ENCODE measurements at regions not wholly inside any gene's neighbourhood (a gene's known extent, or its start where the extent isn't known, plus 50 kb on each side); places are given as distances from the start of the nearest gene placed in this dataset.

DNA sequence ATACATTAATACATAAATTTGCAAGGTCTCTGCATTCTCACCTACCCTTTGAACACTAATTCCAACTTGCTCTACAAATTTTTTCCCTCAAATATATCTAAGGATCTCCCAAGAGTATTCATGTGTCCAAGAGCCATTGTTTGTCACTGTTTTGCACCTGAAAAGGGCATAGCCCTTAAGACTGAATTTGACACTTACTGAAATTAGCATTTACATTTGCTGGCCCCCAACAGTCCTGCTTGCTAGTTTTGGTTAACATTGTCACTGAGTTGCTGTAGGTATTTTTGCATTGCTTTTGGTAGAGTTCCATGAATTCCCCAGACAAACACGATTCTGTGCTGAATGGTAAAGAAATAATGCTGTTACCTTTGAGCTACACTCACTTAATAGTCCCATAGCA is 57.3 kb downstream of the KCNA4 start:
- no peak for DNase-seq (ENCODE audit: low read depth in 2 of 2)

DNA sequence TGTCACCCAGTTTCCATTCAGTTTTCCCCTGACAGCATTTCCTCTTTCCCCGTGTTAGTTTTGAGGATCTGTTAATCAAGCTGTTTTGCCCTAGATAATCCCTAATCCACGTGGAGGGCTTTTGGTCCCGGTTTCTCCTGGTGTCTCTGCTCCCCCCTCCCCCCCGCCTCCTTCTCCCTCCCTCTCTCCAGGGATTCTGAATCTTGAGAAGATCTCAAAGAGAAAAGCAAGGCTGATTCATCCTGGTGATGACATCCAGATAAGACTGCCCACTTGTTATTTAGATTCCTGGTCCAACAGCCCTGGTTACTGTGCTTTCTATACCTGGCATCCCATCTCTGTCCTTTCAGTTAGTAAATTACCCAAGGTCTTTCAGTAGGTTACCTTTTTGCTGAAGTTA is 59.4 kb downstream of the KCNA4 start:
- no peak for DNase-seq (ENCODE audit: low read depth in 2 of 2)

DNA sequence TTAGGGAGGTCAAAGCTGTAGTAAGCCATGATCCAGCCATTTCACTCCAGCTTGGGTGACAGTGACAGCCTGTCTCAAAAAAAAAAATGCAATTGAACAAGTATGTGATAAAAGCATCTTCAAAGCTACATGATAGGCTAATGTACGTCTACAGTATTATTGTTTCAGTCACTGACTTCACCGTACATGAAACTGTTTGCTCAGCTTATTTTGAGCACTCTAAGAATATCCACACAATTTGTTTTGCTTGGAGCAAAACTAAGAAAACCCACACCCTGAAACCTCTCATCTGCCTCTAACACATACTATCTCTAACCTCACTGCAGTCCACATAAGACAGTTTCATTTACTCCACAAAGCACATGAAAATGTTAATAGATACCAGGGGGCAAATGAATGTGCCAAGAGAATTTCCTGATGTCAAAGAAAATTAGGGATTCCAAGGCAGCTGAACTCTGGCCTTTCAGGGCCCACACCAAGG is 60.7 kb downstream of the KCNA4 start:
- DNase-seq (ENCODE audit: low read depth in 2 of 2): no peak

DNA sequence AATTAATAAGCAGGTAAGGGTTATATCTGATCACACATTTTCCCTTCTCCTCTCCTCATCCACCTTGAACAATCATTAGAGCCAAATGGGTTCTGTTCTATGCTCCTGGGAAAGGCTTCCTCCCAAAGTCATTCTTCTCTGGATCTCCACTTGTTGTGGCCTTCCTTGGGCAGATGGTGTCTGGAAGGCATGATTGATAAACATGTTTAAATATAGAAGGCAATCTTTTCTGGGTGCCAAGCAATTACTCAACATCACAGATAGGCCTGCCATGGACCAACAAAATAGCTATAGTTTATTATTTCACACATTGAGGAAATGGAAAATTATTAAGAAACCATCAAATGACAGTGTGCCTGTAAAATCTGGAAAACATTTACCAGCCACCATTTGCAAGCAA is 73.5 kb downstream of the KCNA4 start:
- no peak for DNase-seq (ENCODE audit: low read depth in 2 of 2)

DNA sequence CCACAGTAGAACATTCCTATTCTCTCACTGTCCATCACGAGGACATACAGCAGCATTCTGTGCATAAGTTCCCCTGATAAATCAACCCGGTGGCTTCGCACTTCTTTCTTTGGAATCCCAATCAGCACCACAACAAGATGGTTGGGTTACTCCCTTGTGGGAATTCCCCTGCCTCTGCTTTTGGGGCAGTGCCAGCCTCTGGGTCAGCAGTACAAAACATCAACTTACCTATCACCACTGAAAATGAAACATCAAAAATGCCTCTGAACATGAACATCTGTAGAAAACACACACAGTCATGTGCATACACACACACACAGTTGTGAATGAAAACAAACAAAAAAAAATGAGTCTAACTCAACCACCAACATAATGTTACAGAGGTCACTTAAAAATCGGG is 79.3 kb downstream of the KCNA4 start:
- no peak for DNase-seq (ENCODE audit: low read depth in 2 of 2)

DNA sequence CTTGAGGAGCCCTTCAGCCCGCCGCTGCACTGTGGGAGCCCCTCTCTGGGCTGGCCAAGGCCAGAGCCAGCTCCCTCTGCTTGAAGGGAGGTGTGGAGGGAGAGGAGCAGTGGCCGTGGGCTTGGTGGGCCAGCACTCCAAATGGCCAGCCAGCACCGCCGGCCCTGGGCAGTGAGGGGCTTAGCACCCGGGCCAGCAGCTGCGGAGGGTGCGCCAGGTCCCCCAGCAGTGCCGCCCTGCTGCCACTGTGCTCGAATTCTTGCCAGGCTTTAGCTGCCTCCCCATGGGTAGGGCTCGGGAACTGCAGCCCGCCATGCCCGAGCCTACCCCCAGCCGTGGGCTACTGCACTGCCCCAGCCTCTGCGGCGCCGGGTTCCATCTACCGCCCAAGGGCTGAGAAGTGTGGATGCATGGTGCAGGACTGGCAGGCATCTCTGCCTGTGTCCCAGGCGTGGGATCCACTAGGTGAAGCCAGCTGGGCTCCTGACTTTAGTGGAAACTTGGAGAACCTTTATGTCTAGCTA is 82.7 kb downstream of the KCNA4 start:
- DNase-seq (ENCODE audit: low read depth in 2 of 2): no peak

DNA sequence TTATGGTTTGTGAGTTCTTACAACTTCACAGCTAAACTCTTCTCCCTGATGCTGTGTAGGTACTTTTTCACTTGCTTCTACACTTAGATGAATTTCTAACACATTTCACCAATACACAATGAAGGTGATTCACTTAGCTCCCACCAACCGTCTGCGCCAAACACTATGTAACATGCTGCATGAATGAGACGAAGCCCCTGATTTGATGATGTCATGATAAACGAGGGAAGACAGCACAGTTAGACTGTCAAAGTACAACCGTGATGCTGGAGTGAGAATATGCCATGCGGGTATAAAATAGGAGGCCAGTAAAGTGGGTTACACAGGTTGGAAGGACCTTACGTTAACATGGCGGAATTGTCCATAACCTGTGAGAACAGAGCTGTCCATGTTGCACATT is 100.8 kb downstream of the KCNA4 start:
- DNase-seq (ENCODE audit: low read depth in 2 of 2): no peak

DNA sequence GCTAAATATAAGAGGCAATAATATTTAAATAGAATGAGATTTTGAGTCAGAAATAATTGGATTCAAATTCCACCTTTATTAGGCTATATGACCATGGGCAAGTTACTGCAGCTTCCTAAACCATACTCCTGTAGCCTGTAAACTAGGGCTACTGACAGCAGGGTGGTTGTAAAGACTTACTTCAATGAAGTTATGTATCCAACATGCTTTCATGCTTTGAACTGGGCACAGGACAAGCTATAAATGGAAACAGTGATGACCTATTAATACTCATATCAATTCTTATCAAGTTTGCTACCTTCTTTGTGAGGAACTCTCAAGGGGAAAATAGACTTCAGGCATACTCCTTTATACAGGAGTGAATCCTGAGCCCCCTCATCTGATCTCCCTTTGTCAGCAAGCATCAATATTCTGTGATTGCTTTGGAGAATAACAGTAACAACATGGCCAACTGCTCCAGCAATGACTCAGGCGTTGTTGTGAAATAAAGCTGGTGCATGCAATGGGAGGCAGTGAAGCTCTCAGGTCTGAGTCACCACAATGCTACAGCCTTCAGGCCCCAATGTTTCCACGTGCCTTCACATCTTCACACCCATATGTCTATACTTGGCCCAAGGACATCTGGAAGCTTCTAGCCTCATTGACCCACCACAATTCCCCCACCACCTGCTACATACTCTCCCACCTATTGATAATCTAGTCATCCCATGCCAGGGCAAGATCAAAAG is 102.5 kb downstream of the KCNA4 start:
- DNase-seq (ENCODE audit: low read depth in 2 of 2): no peak

DNA sequence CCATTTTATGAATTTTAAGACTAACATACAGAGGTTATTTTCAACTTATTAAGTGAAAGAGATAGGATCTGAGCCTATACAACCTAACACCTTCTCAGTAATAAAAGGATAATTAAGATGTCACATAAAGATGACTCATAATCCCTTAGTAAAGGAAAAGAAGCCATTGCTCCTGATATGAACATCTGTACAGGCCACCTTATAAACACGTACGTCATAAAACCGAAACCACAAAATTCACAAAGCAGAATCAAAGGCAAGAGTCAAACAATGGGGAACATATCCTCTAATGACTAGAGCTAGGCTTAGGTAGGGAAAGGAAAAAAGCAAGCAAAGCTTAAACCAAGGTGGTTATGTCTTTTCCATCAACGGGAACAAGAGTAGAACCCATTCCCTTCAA is 103.5 kb downstream of the KCNA4 start:
- DNase-seq (ENCODE audit: low read depth in 2 of 2): no peak

DNA sequence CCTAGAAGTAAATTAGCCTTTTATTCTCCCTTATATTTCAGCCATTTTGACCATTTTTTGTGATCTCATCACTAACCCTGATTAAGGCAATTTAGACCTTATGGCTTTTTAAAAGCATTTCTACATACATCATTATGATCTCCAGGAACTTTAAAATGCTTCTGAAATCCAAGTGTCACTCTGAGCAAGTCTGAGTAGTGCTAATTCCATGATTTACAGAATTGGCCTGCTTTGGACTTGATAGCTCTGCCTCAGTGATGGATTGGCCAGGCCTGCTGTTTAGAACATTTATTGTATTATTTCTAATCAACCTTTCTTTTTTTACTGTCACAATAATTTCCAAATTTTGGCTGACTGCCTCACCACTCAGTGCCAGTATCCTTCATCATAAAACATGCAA is 116.4 kb downstream of the KCNA4 start:
- no peak for DNase-seq (ENCODE audit: low read depth in 2 of 2)

DNA sequence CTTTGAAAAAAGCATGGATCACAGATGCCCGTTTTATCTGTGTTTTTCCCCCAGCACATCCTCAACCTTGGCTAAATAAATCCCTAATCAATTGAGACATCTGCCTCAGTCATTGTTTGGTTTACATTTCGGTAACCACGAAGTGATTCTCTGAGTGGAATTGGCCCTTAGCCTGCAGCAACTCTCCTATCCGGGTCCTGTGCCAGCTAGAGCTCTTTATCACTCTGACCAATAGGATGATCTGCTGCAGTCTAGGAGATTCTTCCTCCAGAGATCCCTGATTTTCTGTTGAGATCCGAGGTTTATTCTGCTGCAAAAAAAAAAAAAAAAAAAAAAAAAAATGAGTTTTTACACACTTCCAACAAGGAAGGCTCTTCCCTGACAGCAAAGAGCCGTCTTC is 137.3 kb downstream of the KCNA4 start:
- DNase-seq (ENCODE audit: low read depth in 2 of 2): no peak

DNA sequence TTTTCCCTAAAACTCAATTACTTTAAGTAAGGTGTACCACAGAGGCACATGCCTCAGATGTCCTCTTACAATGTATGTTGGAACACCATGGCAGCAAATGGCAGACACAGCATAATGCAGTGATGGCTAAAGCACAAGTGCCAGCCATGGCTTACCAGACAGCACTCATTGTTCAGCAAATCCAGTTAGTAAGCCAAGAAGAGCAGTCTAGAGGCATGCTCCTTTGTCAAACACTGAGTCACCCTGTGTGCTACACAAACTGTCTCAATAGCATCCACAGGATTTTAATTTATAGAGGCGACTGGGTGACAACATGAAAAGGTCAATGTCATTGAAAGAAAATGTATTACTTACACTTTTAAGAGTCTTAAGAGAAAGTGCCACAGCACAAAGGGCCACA is 140.6 kb downstream of the KCNA4 start:
- DNase-seq (ENCODE audit: low read depth in 2 of 2): no peak

DNA sequence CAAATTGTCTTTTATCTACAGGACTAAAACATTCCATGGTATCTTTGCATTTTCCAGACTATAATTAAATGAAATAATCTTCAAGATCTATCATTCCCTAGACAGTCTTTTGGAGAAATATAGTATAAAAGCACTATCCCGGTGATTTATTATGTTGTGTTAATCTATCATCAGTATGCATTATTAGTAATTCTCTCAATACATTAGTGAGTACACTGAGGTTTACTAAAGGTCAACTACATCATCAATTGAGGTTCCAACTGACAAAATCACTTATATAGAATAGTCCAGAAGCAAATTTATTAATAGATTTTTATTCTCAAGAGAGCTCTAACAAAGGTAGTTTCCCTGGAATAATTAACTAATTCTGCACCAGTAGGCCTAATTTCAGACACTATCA is 169.6 kb downstream of the KCNA4 start:
- DNase-seq (ENCODE audit: low read depth in 2 of 2): no peak

DNA sequence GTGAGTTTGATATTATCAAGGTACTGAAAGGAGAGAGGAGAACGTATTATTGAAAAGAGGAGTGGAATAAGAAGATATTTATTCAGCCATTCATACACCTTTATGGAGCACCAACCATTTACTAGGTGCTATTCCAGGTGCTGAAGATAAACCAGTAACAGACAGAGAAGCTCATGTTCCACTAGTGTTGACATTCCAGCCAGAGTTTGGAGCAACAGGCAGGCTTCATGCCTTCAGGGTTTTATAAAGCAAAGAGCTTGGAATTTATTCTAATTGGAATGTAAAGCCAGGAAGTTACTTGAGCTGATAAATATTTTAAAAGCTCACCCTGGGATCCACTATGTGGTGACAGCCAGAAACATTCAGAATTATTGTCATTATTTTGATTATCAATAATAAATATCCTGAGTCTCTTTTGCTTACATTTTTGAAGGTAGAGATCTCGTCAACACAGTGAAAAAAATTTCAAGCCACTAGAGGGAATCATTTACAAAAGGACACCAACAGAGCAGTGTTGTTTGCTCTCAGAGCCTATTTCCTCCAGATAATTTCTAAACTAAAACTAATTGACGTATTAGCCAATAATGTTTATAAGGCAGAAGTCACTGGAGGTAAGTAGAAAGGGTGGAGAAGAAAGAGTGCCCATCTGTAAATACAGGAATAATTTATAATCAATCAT is 172.0 kb downstream of the KCNA4 start:
- DNase-seq (ENCODE audit: low read depth in 2 of 2): no peak

DNA sequence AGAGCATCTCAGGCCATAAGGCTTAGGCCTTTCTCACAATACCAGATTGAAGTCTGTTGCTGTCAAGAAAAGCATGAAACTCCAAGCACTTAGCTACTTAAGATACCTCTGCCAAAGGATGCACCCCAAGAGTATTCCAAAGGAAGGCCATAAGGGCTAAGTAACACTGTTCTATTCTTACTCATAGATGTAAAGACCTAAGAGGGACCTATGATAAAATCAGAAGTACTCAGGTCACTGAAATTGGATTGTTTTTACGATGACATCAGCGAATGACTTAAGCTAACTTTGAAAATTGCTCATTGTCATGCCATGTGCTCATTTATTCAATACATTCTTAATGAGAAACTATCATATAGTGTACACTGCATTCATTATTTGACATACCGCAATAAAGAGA is 172.8 kb downstream of the KCNA4 start:
- no peak for DNase-seq (ENCODE audit: low read depth in 2 of 2)

DNA sequence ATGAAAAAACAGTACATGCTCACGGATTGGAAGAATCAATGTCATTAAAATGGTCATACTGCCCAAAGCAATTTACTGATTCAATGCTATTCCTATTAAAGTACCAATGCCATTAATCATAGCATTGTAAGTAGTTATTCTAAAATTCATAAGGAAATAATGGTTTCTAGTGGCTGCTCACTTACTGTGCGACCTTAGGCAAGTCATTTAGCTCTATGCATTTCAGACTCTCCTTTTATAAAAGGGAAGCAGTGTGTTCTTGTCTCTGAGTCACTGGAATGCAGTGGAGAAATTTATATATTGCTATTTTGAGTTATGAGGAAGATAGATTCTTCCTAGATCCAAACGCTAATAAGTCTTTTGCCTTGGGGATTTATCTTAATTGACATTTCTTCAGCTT is 174.8 kb downstream of the KCNA4 start:
- no peak for DNase-seq (ENCODE audit: low read depth in 2 of 2)

DNA sequence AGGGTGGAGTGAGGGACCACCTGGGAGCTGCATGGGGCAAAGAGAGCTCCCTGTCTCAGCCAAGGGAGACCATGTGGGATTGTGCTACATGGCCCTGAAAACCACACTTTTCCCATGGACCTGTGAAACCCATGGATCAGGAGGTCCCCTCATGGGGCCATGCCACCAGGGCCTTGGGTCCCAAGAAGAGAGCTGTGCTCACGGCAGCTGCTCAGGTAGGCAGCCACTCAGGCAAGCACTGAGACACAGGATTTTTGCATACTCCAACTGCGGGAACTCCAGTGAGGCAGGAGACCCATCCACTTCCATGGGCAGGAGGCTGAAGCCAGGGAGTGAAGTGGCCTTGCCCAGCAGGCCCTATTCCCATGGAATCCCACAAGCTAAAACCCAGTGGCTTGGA is 190.0 kb downstream of the KCNA4 start:
- no peak for DNase-seq (ENCODE audit: low read depth in 2 of 2)

DNA sequence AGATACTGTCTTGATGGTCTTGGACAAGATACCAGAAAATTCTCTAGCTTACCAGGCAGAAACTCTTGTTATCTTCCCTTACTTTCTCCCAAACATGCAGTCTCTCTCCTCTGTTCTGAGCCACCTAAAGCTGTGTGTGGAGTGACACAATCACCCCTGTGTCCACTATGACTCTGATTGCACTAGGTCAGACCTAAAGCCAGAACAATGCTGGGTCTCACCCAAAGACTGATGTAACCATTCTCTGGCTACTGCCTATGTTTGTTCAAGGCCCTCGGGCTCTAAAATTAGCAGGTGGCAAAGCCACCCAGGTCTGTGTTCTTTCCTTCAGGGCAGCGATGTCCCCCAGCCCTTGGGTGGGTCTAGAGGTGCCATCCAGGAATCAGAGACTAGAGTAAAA is 200.5 kb downstream of the KCNA4 start:
- DNase-seq (ENCODE audit: low read depth in 2 of 2): no peak

DNA sequence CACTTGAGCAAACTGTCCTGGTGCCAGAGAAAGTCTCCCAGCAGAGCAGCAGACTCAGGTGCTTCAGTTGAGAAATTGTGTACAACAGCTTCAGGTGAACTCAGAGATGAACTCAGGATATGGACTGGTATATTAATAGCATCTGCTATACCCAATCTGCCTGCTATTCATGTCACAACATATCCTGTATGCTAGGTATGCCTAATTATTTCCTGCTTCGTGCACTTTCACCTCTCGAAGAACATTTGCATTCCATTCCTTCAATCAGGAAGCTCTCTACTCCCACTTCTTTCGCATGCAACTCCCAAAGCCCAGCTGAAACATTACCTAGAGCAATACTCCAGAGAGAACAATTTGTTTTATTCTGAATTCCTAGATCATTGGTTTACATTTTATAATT is 207.7 kb downstream of the KCNA4 start:
- no peak for DNase-seq (ENCODE audit: low read depth in 2 of 2)

DNA sequence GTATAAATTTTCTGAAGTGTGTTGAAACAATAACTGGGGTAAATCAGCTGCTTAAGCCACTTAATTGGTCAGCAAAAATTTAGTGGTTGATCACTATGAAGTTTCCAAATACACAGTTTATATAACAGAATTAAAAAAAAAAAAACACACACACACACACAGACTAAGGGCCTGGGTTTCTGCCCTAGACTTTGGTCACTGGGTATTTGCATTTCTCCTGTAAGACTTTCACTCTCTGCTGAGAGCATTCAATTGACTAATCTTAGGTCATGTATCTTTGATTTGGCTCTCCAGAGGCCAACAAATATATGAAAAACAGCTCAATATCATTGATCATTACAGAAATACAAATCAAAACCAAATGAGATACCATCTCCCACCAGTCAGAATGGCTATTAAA is 214.3 kb downstream of the KCNA4 start:
- no peak for DNase-seq (ENCODE audit: low read depth in 2 of 2)

DNA sequence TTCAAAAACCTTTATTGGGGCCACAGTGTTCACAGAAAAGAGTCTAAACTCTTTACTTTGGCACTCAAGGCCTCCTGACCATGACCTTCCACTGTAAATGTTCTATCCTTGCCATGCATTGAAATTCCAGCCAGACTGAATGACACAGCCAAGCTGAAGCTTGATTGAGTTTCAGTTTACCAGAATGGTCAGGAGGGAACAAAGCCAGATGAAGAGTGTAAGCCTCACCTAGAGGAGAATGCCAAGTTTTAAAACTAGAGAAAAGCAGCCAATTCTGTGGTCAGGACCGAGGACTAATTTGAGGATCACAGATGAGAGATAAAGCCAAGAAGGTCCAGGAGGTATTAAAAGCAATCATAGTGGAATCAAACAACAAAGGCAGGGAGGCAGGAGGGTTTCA is 215.3 kb downstream of the KCNA4 start:
- DNase-seq (ENCODE audit: low read depth in 2 of 2): no peak

DNA sequence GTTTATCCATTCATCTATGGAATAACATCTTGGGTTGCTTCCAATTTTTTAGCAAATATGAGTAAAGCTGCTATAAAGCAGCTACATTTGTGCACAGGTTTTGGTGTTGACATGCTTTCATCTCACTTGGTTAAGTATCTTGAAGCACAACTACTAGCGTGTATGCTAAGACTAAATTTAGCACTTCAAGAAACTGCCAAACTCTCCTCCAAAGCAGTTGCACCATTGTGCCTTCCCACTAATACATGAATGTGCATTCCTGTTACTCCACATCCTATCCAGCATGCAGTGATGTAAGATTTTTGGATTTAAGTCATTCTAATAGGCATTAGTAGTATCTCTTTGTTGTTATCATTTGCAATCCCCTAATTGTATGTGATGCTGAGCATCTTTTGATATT is 230.7 kb downstream of the KCNA4 start:
- no peak for DNase-seq (ENCODE audit: low read depth in 2 of 2)

DNA sequence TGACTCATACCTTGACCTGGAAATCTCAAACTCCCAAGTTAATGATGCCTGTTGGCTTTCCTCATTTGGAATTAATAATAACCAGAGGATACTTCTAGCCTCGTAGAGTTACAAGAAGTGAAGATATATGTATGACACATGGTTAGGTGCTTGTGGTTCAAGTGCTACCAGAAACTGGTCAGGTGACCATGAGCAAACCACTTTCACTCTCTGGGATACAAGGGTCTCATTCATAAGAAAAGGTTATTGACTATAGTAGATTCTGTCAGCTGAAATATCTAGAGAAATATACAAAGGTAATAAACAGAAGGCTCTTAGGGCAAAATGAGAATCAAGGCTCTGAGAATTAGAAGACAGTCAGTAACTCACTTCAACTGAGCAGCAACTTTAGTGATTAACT is 233.3 kb downstream of the KCNA4 start:
- no peak for DNase-seq (ENCODE audit: low read depth in 2 of 2)

DNA sequence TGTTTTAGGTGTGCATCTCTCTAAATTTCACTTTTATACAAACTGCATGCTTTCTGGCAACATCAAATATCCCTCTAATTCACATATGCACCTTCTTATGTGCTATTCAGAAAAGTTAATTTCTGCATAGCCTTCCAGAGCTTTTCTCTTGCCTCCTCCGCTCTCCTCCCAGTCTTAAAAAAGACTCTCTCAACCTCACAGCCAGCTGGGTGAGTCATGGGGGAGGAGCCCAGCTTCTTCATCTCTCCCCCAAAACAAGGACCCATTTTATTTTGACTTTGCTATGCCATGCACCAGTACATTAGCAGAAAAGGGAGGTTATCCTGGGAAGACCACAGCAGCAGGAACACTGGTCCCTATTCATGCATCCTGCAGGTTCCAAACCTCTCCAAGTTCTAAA is 234.4 kb downstream of the KCNA4 start:
- DNase-seq (ENCODE audit: low read depth in 2 of 2): no peak

Measured in fibroblast of skin of left quadriceps (primary cell).